GM10248 (cell line): ENCODE measurements at regions not wholly inside any gene's neighbourhood (a gene's known extent, or its start where the extent isn't known, plus 50 kb on each side); places are given as distances from the start of the nearest gene placed in this dataset.

Experiments
- CTCF ChIA-PET: fragments of 300-600 bp; sonication (Branson Sonifier 250); formaldehyde crosslinking; extraction: SDS; loops from one replicate; lab custom pipeline; 2021; ENCODE audit warnings: antibody characterized with exemption; lab: Yijun Ruan, JAX
- POLR2A ChIA-PET: fragments of 350-650 bp; sonication (Branson Sonifier 250); formaldehyde crosslinking; extraction: SDS; loops from one replicate; lab custom pipeline; 2020; ENCODE audit warnings: antibody characterized with exemption; lab: Yijun Ruan, JAX
- DNase-seq: peaks from one replicate; pipeline ENCODE4 v3.0.0; 2012; ENCODE audit errors: extremely low spot score
- CTCF ChIP-seq: IDR thresholded peaks from 2 replicates; pipeline ENCODE4 v1.5.1; 2012; ENCODE audit warnings: mild to moderate bottlenecking, low read depth; ENCODE audit errors: extremely low read depth, missing control alignments, control extremely low read depth

GRCh38 chr3:127520993-127521392 is 69.5 kb downstream of the TPRA1 start:
- no peak for DNase-seq
- CTCF ChIA-PET = interaction anchor here (1.0 kb wide), 1 partner anchor 17 kb away, joined by 4 read pairs; no protein-coding TSS in a partner anchor
- POLR2A ChIA-PET = no interaction called here
- no peak for TF ChIP-seq CTCF

DNA sequence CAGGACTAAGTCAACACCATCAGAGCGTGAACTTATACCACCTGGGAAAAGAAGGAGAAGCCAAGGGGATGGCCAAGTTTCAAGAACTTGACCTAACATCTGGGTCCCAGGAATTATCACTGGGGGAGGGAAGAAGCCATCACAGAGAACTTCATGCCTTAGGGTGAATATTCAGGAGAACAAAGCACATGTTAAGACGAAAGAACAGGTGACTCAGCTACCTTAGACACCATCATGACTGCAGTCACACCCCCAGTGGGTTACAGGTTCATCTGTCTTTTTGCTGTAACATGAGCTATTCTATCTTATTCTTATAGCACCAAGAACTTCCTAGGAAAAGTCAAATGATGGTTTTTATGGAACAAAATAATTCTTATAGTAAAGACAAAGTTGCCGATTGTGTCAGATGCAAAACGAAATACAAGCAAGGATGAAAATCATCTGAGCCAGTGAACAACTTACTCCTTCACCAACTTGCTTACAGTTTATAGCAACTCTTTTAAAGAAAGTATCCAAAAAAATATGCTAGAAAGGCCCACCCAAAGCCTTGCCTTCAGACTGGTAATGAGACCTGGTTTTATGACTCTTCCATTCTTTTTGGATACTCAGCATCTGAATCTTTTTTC is 72.0 kb downstream of the TPRA1 start:
- ChIA-PET CTCF (interaction anchor here (1.3 kb wide), 1 partner anchor 30 kb away, joined by 3 read pairs; no protein-coding TSS in a partner anchor), POLR2A (no interaction called here)
- TF ChIP-seq CTCF = no peak
- no peak for DNase-seq

- POLR2A ChIA-PET = no interaction called here
- CTCF ChIA-PET = interaction anchor here (1.0 kb wide), 1 partner anchor 35 kb away, joined by 3 read pairs; no protein-coding TSS in a partner anchor
- no peak for DNase-seq
- no peak for TF ChIP-seq CTCF
Measured at GRCh38 chr3:127512256-127512655, 78.3 kb downstream of the TPRA1 start.

- no peak for TF ChIP-seq CTCF
- ChIA-PET CTCF (no interaction called here), POLR2A (no interaction called here)
- DNase-seq = no peak
Measured at GRCh38 chr3:127501177-127501576, 89.4 kb downstream of the TPRA1 start.

DNA sequence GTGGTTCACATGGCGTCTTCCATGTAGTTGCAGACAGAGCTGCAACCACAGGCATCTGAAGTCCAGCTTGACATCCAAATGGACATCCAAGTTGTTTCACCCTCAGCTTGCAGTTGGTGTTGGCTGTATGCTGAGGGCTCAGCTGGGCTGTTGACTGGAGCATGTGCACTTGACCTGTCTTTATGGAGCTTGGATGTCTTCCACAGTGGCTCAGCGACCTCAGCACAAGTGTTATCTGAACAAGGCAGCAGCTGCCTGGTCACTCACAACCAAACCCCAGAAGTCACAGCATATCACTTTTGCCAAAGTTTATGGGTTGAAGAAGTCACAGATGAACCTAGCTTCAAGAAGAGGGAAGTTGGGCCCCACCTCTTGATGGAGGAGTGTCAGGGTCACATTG is 92.9 kb downstream of the TPRA1 start:
- no peak for TF ChIP-seq CTCF
- no peak for DNase-seq
- CTCF ChIA-PET = interaction anchor here (1.2 kb wide), 1 partner anchor 47 kb away, joined by 3 read pairs; no protein-coding TSS in a partner anchor
- POLR2A ChIA-PET = no interaction called here

GRCh38 chr3:127497166-127497565 is 93.4 kb downstream of the TPRA1 start:
- ChIA-PET CTCF (interaction anchor here (1.2 kb wide), 1 partner anchor 47 kb away, joined by 3 read pairs; no protein-coding TSS in a partner anchor), POLR2A (no interaction called here)
- no peak for TF ChIP-seq CTCF
- DNase-seq = no peak
